ENCODE measurements at regions not wholly inside any gene's neighbourhood (a gene's known extent, or its start where the extent isn't known, plus 50 kb on each side); places are given as distances from the start of the nearest gene placed in this dataset.

GRCh38 chr3:132230156-132231000 is 86.8 kb upstream of the ACP3 start:
- no peak overlapping the region for H3K27ac ChIP-seq (ENCODE audit: low read length)
- no peak for TF ChIP-seq SMC3 (conservative IDR thresholded peaks at IDR 0.05; ENCODE audit: poor library complexity)
- TF ChIP-seq REST (IDR thresholded peaks at IDR 0.05; ENCODE audit: borderline replicate concordance), result no peak
- no peak for TF ChIP-seq RAD21 (conservative IDR thresholded peaks at IDR 0.05)
- TF ChIP-seq, protein P1, sequence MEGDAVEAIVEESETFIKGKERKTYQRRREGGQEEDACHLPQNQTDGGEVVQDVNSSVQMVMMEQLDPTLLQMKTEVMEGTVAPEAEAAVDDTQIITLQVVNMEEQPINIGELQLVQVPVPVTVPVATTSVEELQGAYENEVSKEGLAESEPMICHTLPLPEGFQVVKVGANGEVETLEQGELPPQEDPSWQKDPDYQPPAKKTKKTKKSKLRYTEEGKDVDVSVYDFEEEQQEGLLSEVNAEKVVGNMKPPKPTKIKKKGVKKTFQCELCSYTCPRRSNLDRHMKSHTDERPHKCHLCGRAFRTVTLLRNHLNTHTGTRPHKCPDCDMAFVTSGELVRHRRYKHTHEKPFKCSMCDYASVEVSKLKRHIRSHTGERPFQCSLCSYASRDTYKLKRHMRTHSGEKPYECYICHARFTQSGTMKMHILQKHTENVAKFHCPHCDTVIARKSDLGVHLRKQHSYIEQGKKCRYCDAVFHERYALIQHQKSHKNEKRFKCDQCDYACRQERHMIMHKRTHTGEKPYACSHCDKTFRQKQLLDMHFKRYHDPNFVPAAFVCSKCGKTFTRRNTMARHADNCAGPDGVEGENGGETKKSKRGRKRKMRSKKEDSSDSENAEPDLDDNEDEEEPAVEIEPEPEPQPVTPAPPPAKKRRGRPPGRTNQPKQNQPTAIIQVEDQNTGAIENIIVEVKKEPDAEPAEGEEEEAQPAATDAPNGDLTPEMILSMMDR (IDR thresholded peaks at IDR 0.05; ENCODE audit: poor library complexity, severe bottlenecking), result no peak
- no peak for TF ChIP-seq EP300 (conservative IDR thresholded peaks at IDR 0.05; ENCODE audit: poor library complexity, severe bottlenecking)
- TF ChIP-seq EZH2 (IDR thresholded peaks at IDR 0.05; ENCODE audit: borderline replicate concordance, insufficient read depth, low read length, poor library complexity, severe bottlenecking), result no peak
- no peak for TF ChIP-seq POLR2AphosphoS5 (IDR thresholded peaks at IDR 0.05)
- no peak for TF ChIP-seq TAF1 (IDR thresholded peaks at IDR 0.05; ENCODE audit: low read depth)
- TF ChIP-seq MXI1 (conservative IDR thresholded peaks at IDR 0.05; ENCODE audit: poor library complexity, severe bottlenecking), result no peak
- no peak overlapping the region for H2AFZ ChIP-seq (ENCODE audit: low read depth, low read length)
- H3K36me3 ChIP-seq (ENCODE audit: insufficient read depth, low read length), result no peaks in the 10 kb centered on the region
- H3K4me2 ChIP-seq (ENCODE audit: low read length), result no peak overlapping the region
- no peak overlapping the region for H3K4me3 ChIP-seq (ENCODE audit: low read length)
- no peaks in the 10 kb centered on the region for H3K9me2 ChIP-seq (ENCODE audit: insufficient read depth, low read length)
- no peaks in the 10 kb centered on the region for H3K27me3 ChIP-seq (ENCODE audit: insufficient read depth, low read depth, low read length)
- H3K9me3 ChIP-seq (ENCODE audit: low read length), result no peaks in the 10 kb centered on the region
- H3F3A ChIP-seq (ENCODE audit: insufficient read depth, low read length, poor library complexity, severe bottlenecking), result no peaks in the 10 kb centered on the region
- H3K9ac ChIP-seq (ENCODE audit: low read length), result no peak overlapping the region
- no peaks in the 10 kb centered on the region for H4K20me1 ChIP-seq (ENCODE audit: insufficient read depth)
- H3K79me2 ChIP-seq (replicated peaks; ENCODE audit: insufficient read depth, low read length), result no peaks in the 10 kb centered on the region

GRCh38 chr3:132231633-132232032 is 85.6 kb upstream of the ACP3 start:
- TF ChIP-seq SMC3 (conservative IDR thresholded peaks at IDR 0.05; ENCODE audit: poor library complexity), result no peak
- no peak for TF ChIP-seq EP300 (conservative IDR thresholded peaks at IDR 0.05; ENCODE audit: poor library complexity, severe bottlenecking)
- no peak for TF ChIP-seq EZH2 (IDR thresholded peaks at IDR 0.05; ENCODE audit: borderline replicate concordance, insufficient read depth, low read length, poor library complexity, severe bottlenecking)
- no peak for TF ChIP-seq POLR2AphosphoS5 (IDR thresholded peaks at IDR 0.05)
- no peak for TF ChIP-seq TAF1 (IDR thresholded peaks at IDR 0.05; ENCODE audit: low read depth)
- TF ChIP-seq, protein P1 (IDR thresholded peaks at IDR 0.05; ENCODE audit: poor library complexity, severe bottlenecking), result no peak
- TF ChIP-seq RAD21 (conservative IDR thresholded peaks at IDR 0.05), result no peak
- no peak for TF ChIP-seq REST (IDR thresholded peaks at IDR 0.05; ENCODE audit: borderline replicate concordance)
- no peak for TF ChIP-seq MXI1 (conservative IDR thresholded peaks at IDR 0.05; ENCODE audit: poor library complexity, severe bottlenecking)
- Histone ChIP-seq H3K36me3 (ENCODE audit: insufficient read depth, low read length) (no peaks in the 10 kb centered on the region), H3K27me3 (ENCODE audit: insufficient read depth, low read depth, low read length) (no peaks in the 10 kb centered on the region), H3K4me2 (ENCODE audit: low read length) (no peak overlapping the region), H4K20me1 (ENCODE audit: insufficient read depth) (no peaks in the 10 kb centered on the region), H3K9me3 (ENCODE audit: low read length) (no peaks in the 10 kb centered on the region), H3K79me2 (replicated peaks; ENCODE audit: insufficient read depth, low read length) (no peaks in the 10 kb centered on the region), H3K9ac (ENCODE audit: low read length) (no peak overlapping the region), H3K9me2 (ENCODE audit: insufficient read depth, low read length) (no peaks in the 10 kb centered on the region), H2AFZ (ENCODE audit: low read depth, low read length) (no peak overlapping the region), H3K27ac (ENCODE audit: low read length) (no peak overlapping the region), H3K4me3 (ENCODE audit: low read length) (no peak overlapping the region), H3F3A (ENCODE audit: insufficient read depth, low read length, poor library complexity, severe bottlenecking) (no peaks in the 10 kb centered on the region)

Data from neural cell (in vitro differentiated cells).